ENCODE measurements at regions not wholly inside any gene's neighbourhood (a gene's known extent, or its start where the extent isn't known, plus 50 kb on each side); places are given as distances from the start of the nearest gene placed in this dataset.

- TF ChIP-seq ZBTB33 (IDR thresholded peaks at IDR 0.05; ENCODE audit: borderline replicate concordance, low read depth) (no peak), MXI1 (IDR thresholded peaks at IDR 0.05; ENCODE audit: low read depth, low read length) (no peak), RAD21 (IDR thresholded peaks at IDR 0.05; ENCODE audit: low read length) (no peak), FOXJ3 (CRISPR knock-in tag; IDR thresholded peaks at IDR 0.05) (no peak), EZH2phosphoT487 (IDR thresholded peaks at IDR 0.05; ENCODE audit: borderline replicate concordance, low read depth) (no peak), CHD2 (IDR thresholded peaks at IDR 0.05; ENCODE audit: low read length, partially characterized antibody) (no peak)
Measured at GRCh38 chr20:6430381-6430780, 307.6 kb upstream of the FERMT1 start (continued).

- Histone ChIP-seq H3K4me1 (ENCODE audit: control insufficient read depth in 1 of 2, insufficient read depth in 2 of 2, low read depth in 1 of 2, low read length in 1 of 2) (no peaks in the 10 kb centered on the region), H3K79me2 (ENCODE audit: insufficient read depth) (no peaks in the 10 kb centered on the region), H4K20me1 (ENCODE audit: insufficient read depth) (no peaks in the 10 kb centered on the region), H3K27ac (ENCODE audit: low read depth in 2 of 2, low read length in 1 of 2) (no peak overlapping the region), H3K9ac (no peak overlapping the region), H3F3A (replicated peaks; ENCODE audit: insufficient read depth) (no peaks in the 10 kb centered on the region), H3K27me3 (ENCODE audit: insufficient read depth) (no peaks in the 10 kb centered on the region), H3K9me3 (0 out of 2 replicates have a peak, but pooled peaks cover 3% of the 10 kb centered on the region), H2AFZ (ENCODE audit: low read depth) (no peak overlapping the region), H3K9me2 (no peaks in the 10 kb centered on the region), H3K36me3 (replicated peaks in 1 of 2; ENCODE audit: control insufficient read depth in 1 of 2, insufficient read depth in 2 of 2, low read length in 1 of 2) (no peaks in the 10 kb centered on the region), H3K4me3 (ENCODE audit: low read depth in 2 of 2, low read length in 1 of 2) (no peak overlapping the region), H3K4me2 (no peak overlapping the region)
- TF ChIP-seq RXRA (IDR thresholded peaks at IDR 0.05; ENCODE audit: borderline replicate concordance, low read depth) (no peak), YY1 (IDR thresholded peaks at IDR 0.05; ENCODE audit: low read depth) (no peak), TEAD4 (IDR thresholded peaks at IDR 0.05; ENCODE audit: borderline replicate concordance, insufficient read depth) (no peak), GATA2 (CRISPR knock-in tag; IDR thresholded peaks at IDR 0.05) (no peak), NRF1 (IDR thresholded peaks at IDR 0.05; ENCODE audit: low read depth, low read length) (no peak), FOXJ3 (CRISPR knock-in tag; IDR thresholded peaks at IDR 0.05) (no peak), TAF1 (IDR thresholded peaks at IDR 0.05; ENCODE audit: borderline replicate concordance, low read depth, low read length) (no peak), SIN3A (IDR thresholded peaks at IDR 0.05; ENCODE audit: borderline replicate concordance, low read depth, low read length) (no peak), FOSL2 (IDR thresholded peaks at IDR 0.05; ENCODE audit: borderline replicate concordance, low read depth) (no peak), RCOR1 (IDR thresholded peaks at IDR 0.05; ENCODE audit: low read length) (no peak), REST (IDR thresholded peaks at IDR 0.05; ENCODE audit: low read depth, low read length) (no peak), NFIC (IDR thresholded peaks at IDR 0.05; ENCODE audit: borderline replicate concordance) (no peak), TCF12 (IDR thresholded peaks at IDR 0.05) (no peak), RAD21 (IDR thresholded peaks at IDR 0.05; ENCODE audit: low read length) (no peak), IRF3 (IDR thresholded peaks at IDR 0.05; ENCODE audit: low read depth, low read length) (no peak), POLR2AphosphoS5 (IDR thresholded peaks at IDR 0.05; ENCODE audit: low read depth, low read length) (no peak), USF1 (IDR thresholded peaks at IDR 0.05; ENCODE audit: borderline replicate concordance, low read depth) (no peak)
- TF ChIP-seq, protein P1, sequence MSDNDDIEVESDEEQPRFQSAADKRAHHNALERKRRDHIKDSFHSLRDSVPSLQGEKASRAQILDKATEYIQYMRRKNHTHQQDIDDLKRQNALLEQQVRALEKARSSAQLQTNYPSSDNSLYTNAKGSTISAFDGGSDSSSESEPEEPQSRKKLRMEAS (IDR thresholded peaks at IDR 0.05; ENCODE audit: low read depth), result no peak
- 0% methylated on average over 1 of the region's 1 CpG for WGBS (ENCODE audit: low lambda C conversion rate)
- ChIA-PET POLR2A (no interaction called here), CTCF (no interaction called here)
- DNase-seq, result no peak
Measured at GRCh38 chr20:6426287-6426891, 303.6 kb upstream of the FERMT1 start.

Data from SK-N-SH (cell line).